Smooth muscle cell (in vitro differentiated cells): ENCODE measurements at regions not wholly inside any gene's neighbourhood (a gene's known extent, or its start where the extent isn't known, plus 50 kb on each side); places are given as distances from the start of the nearest gene placed in this dataset.

Experiments
- DNase-seq: peaks from one replicate; lab custom pipeline; 2025; ENCODE audit not compliant: unreplicated experiment; lab: John Stamatoyannopoulos, UW
- H2AFZ ChIP-seq: fragments of 200-600 bp; sonication (generic); 2 replicates; pipeline ENCODE4 v1.6.0; 2016; ENCODE audit warnings: antibody characterized with exemption, low read depth, mild to moderate bottlenecking
- H3F3A ChIP-seq: fragments of 200-600 bp; sonication (generic); 2 replicates; pipeline ENCODE4 v1.6.0; 2017; ENCODE audit warnings: antibody characterized with exemption, low read depth
- H3K27ac ChIP-seq: fragments of 200-600 bp; sonication (generic); 2 replicates; pipeline ENCODE4 v1.5.1; 2016; ENCODE audit warnings: low read depth, mild to moderate bottlenecking
- H3K27me3 ChIP-seq: fragments of 200-600 bp; sonication (generic); 2 replicates; pipeline ENCODE4 v1.6.1; 2016; ENCODE audit warnings: low read depth, mild to moderate bottlenecking
- H3K36me3 ChIP-seq: fragments of 200-600 bp; sonication (generic); 2 replicates; pipeline ENCODE4 v1.5.1; 2016; ENCODE audit warnings: low read depth
- H3K4me1 ChIP-seq: fragments of 200-600 bp; sonication (generic); 2 replicates; pipeline ENCODE4 v1.5.1; 2016; ENCODE audit warnings: low read depth
- H3K4me2 ChIP-seq: fragments of 200-600 bp; sonication (generic); 2 replicates; pipeline ENCODE4 v1.6.0; 2016; ENCODE audit warnings: mild to moderate bottlenecking
- H3K4me3 ChIP-seq: fragments of 200-600 bp; sonication (generic); 2 replicates; pipeline ENCODE4 v1.5.1; 2016; ENCODE audit warnings: mild to moderate bottlenecking
- H3K79me2 ChIP-seq: fragments of 200-600 bp; sonication (generic); 2 replicates; pipeline ENCODE4 v1.6.0; 2016; ENCODE audit warnings: low read depth, mild to moderate bottlenecking
- H3K9ac ChIP-seq: fragments of 200-600 bp; sonication (generic); 2 replicates; pipeline ENCODE4 v1.6.0; 2016; ENCODE audit warnings: low read depth
- H3K9me3 ChIP-seq: fragments of 200-600 bp; sonication (generic); replicated peaks from 2 replicates; pipeline ENCODE4 v1.5.1; 2016; ENCODE audit warnings: low read depth
- H4K20me1 ChIP-seq: fragments of 200-600 bp; sonication (generic); 2 replicates; pipeline ENCODE4 v1.6.0; 2016; ENCODE audit warnings: low read depth
- CTCF ChIP-seq: fragments of 200-600 bp; sonication (generic); IDR thresholded peaks from 2 replicates; pipeline ENCODE4 v1.5.1; 2017; ENCODE audit warnings: borderline replicate concordance, mild to moderate bottlenecking, antibody characterized with exemption; ENCODE audit not compliant: insufficient read depth, poor library complexity, severe bottlenecking
- WGBS: methylation state at CpG from one replicate; pipeline ENCODE4 v1.1.7; 2016; ENCODE audit warnings: low lambda C conversion rate; 5-methylcytosine and 5-hydroxymethylcytosine counted together

GRCh38 chr18:61274416-61274960 is 58.7 kb upstream of the CDH20 start:
- H3K79me2 ChIP-seq = no peaks in the 10 kb centered on the region

GRCh38 chr18:61277808-61278207 is 55.4 kb upstream of the CDH20 start:
- H3K27me3 ChIP-seq = no peaks in the 10 kb centered on the region
- no peak overlapping the region for H3K9ac ChIP-seq
- no peaks in the 10 kb centered on the region for H3K36me3 ChIP-seq
- no peaks in the 10 kb centered on the region for H3K79me2 ChIP-seq
- DNase-seq = no peak
- H3K9me3 ChIP-seq = no peaks in the 10 kb centered on the region
- no peak overlapping the region for H2AFZ ChIP-seq
- H3K4me2 ChIP-seq = no peak overlapping the region
- H3K27ac ChIP-seq = no peak overlapping the region
- no peak overlapping the region for H3K4me3 ChIP-seq
- H3F3A ChIP-seq = no peaks in the 10 kb centered on the region
- H3K4me1 ChIP-seq = peaks cover 19% of the 10 kb centered on the region
- no peak for TF ChIP-seq CTCF
- H4K20me1 ChIP-seq = no peaks in the 10 kb centered on the region

More at GRCh38 chr18:61274416-61274960, 58.7 kb upstream of the CDH20 start:
- H3K4me3 ChIP-seq = no peak overlapping the region
- no peaks in the 10 kb centered on the region for H3K36me3 ChIP-seq
- no peak for TF ChIP-seq CTCF
- no peaks in the 10 kb centered on the region for H3K27me3 ChIP-seq
- H3K9ac ChIP-seq = no peak overlapping the region
- no peaks in the 10 kb centered on the region for H3F3A ChIP-seq
- no peak overlapping the region for H3K27ac ChIP-seq
- no peaks in the 10 kb centered on the region for H3K9me3 ChIP-seq
- no peak overlapping the region for H3K4me2 ChIP-seq
- peaks cover 19% of the 10 kb centered on the region for H3K4me1 ChIP-seq
- no peak overlapping the region for H2AFZ ChIP-seq
- DNase-seq = no peak
- no peaks in the 10 kb centered on the region for H4K20me1 ChIP-seq

GRCh38 chr18:61281431-61281830 is 51.8 kb upstream of the CDH20 start:
- H3K9ac ChIP-seq = no peak overlapping the region
- no peak overlapping the region for H3K27ac ChIP-seq
- H2AFZ ChIP-seq = no peak overlapping the region
- 75% methylated on average over 1 of the region's 1 CpG for WGBS
- no peak for TF ChIP-seq CTCF
- no peaks in the 10 kb centered on the region for H3K27me3 ChIP-seq
- no peaks in the 10 kb centered on the region for H3K9me3 ChIP-seq
- no peak overlapping the region for H3K4me3 ChIP-seq
- no peak for DNase-seq
- no peaks in the 10 kb centered on the region for H3K79me2 ChIP-seq
- no peaks in the 10 kb centered on the region for H3F3A ChIP-seq
- H3K4me2 ChIP-seq = no peak overlapping the region
- H3K4me1 ChIP-seq = no peaks in the 10 kb centered on the region
- no peaks in the 10 kb centered on the region for H4K20me1 ChIP-seq
- H3K36me3 ChIP-seq = no peaks in the 10 kb centered on the region

GRCh38 chr18:61282926-61283325 is 50.3 kb upstream of the CDH20 start:
- H3K27ac ChIP-seq = no peak overlapping the region
- H3K4me1 ChIP-seq = no peaks in the 10 kb centered on the region
- H3K9me3 ChIP-seq = no peaks in the 10 kb centered on the region
- no peaks in the 10 kb centered on the region for H3K36me3 ChIP-seq
- H3K4me3 ChIP-seq = no peak overlapping the region
- WGBS = 72% methylated on average over 2 of the region's 2 CpGs
- H3K4me2 ChIP-seq = no peak overlapping the region
- no peaks in the 10 kb centered on the region for H3K79me2 ChIP-seq
- H4K20me1 ChIP-seq = no peaks in the 10 kb centered on the region
- H3K27me3 ChIP-seq = no peaks in the 10 kb centered on the region
- H3K9ac ChIP-seq = no peak overlapping the region
- no peak overlapping the region for H2AFZ ChIP-seq
- no peak for DNase-seq
- TF ChIP-seq CTCF = no peak
- H3F3A ChIP-seq = no peaks in the 10 kb centered on the region
